ENCODE measurements at regions not wholly inside any gene's neighbourhood (a gene's known extent, or its start where the extent isn't known, plus 50 kb on each side); places are given as distances from the start of the nearest gene placed in this dataset.

DNA sequence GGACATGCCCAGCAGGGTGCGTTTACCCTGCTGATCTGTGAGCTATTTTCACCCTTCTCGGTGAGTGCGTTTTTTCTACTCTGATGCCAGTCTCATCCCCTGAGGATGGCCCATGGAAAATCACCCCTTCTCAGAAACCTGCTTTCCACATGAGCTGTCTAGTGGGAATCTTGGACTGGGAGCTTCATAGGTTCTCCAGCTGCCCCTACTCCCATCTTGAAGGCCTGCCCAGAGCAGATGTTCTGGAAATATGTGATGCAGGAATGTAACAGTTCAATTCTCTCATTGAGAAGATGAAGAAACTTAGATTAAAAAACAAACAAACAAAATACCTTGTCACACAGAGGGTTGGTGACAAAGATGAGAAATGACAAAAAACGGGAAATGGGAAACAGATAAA is 146.9 kb upstream of the RAB11FIP2 start:
- DNase-seq (ENCODE audit: low read depth) = no peak
- TF ChIP-seq, protein P1, sequence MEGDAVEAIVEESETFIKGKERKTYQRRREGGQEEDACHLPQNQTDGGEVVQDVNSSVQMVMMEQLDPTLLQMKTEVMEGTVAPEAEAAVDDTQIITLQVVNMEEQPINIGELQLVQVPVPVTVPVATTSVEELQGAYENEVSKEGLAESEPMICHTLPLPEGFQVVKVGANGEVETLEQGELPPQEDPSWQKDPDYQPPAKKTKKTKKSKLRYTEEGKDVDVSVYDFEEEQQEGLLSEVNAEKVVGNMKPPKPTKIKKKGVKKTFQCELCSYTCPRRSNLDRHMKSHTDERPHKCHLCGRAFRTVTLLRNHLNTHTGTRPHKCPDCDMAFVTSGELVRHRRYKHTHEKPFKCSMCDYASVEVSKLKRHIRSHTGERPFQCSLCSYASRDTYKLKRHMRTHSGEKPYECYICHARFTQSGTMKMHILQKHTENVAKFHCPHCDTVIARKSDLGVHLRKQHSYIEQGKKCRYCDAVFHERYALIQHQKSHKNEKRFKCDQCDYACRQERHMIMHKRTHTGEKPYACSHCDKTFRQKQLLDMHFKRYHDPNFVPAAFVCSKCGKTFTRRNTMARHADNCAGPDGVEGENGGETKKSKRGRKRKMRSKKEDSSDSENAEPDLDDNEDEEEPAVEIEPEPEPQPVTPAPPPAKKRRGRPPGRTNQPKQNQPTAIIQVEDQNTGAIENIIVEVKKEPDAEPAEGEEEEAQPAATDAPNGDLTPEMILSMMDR (IDR thresholded peaks at IDR 0.05; ENCODE audit: low read depth, low read length, missing control alignments) = no peak

DNA sequence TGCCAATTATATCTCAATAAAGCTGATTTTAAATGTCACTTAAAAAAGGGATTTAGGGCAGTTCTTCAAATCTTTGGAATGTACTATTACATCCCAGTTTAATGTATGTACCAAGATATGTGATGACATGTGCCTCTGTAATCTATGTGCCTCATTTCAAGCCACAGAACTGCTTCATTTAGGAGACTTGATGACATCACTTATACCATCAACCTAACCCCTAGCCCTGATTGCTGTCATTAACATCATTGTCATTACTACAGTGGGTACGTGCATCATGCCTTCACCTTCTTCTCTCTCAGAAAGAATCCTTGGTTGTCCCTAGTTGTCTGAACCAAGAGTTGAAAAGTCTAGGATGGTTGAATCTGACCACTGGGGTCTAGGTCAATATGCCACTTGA is 134.3 kb upstream of the RAB11FIP2 start:
- TF ChIP-seq, protein P1 (IDR thresholded peaks at IDR 0.05; ENCODE audit: low read depth, low read length, missing control alignments) = no peak
- DNase-seq (ENCODE audit: low read depth) = no peak
- no peak overlapping the region for H3K4me3 ChIP-seq (ENCODE audit: low read depth, low read length)

More for the DNA sequence above, 146.9 kb upstream of the RAB11FIP2 start:
- no peak overlapping the region for H3K4me3 ChIP-seq (ENCODE audit: low read depth, low read length)

DNA sequence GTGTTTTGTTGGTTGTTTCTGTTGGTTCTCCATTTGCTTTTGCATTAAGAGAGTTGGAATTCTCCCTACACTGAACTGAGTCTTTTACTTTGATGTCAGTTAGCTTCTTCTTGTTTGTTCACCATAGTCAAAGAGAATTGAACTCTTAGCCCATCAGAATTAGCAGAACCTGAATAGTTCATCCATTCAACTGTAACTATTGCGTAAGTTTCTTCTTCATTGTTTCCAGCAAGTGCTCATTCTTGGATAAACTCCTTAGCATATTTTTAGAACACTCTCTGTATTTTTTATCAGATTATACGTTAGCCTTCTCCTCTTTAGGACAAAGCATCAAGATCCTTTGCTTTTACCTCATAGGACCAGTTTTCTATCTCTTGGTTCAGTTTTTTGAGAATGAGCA is 128.4 kb upstream of the RAB11FIP2 start:
- no peak overlapping the region for H3K4me3 ChIP-seq (ENCODE audit: low read depth, low read length)
- TF ChIP-seq, protein P1 (IDR thresholded peaks at IDR 0.05; ENCODE audit: low read depth, low read length, missing control alignments) = no peak
- no peak for DNase-seq (ENCODE audit: low read depth)

DNA sequence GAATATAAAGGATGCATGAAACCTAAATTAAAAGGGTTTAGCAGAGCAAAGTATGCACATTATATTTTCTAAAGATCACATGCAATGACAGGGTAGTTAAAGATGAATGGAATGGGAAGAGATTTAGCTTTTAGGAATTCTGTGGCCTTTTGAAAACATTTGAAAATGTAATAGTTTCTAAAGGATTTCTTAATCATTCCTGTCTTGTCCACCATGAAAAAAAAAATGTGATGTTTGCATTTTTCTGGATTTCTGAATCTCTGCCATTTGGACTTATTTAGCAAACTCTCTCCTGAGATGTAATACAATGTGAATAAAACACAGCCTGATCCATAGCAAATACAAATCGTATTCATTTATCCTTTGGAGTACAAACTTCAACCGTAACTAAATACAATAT is 126.6 kb upstream of the RAB11FIP2 start:
- TF ChIP-seq, protein P1 (IDR thresholded peaks at IDR 0.05; ENCODE audit: low read depth, low read length, missing control alignments) = no peak
- no peak for DNase-seq (ENCODE audit: low read depth)
- no peak overlapping the region for H3K4me3 ChIP-seq (ENCODE audit: low read depth, low read length)

DNA sequence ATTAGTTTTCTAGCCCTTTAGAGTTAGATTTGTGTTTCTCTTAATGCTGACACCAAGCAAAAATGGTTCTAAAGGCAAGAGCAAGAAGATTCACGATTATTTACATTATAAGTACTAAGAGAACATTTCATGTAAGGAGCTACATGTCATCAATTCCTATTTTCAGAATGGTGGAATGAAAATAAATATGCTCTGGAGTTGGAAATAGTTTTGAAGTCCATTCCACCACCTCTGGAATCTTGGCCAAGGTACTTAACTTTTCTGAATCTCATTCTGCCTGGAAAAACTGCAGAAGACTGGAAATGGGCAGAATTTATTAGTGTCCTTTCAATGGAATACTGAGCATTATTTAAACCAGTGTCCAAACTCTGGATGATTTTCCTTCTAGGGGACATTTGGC is 125.1 kb upstream of the RAB11FIP2 start:
- no peak overlapping the region for H3K4me3 ChIP-seq (ENCODE audit: low read depth, low read length)
- no peak for DNase-seq (ENCODE audit: low read depth)
- TF ChIP-seq, protein P1 (IDR thresholded peaks at IDR 0.05; ENCODE audit: low read depth, low read length, missing control alignments) = no peak

DNA sequence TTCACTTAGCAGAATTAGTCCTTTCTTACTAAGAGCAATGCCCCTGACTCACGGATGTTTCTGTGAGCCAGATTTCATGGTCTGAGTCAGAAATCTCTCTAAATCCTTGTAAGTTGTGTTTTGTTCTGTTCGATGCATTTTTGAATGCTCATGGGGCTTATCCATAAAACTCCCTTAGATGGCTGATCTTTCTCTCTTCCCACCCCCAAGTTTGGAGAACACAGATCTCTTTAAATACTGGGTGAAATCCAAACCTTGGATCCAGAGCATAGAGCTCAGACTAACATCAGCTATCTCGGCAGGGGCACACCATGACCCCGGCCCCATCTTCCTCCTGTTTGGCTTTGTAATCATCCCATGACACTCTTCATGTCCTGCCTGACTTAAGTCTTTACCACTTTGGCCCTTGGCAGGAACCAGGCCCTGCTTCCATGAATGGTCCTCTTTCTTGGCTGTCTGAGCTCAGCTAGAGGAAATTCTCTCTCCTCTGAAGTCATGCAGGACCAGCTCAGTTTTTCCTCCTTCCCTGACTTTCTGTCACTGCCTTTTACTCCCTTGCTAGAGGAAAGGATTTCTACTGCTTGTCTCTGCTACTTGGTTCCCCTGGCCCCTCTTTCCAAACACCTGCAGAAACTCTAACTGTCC is 120.4 kb upstream of the RAB11FIP2 start:
- no peak for DNase-seq (ENCODE audit: low read depth)
- no peak overlapping the region for H3K4me3 ChIP-seq (ENCODE audit: low read depth, low read length)
- TF ChIP-seq, protein P1 (IDR thresholded peaks at IDR 0.05; ENCODE audit: low read depth, low read length, missing control alignments) = no peak

DNA sequence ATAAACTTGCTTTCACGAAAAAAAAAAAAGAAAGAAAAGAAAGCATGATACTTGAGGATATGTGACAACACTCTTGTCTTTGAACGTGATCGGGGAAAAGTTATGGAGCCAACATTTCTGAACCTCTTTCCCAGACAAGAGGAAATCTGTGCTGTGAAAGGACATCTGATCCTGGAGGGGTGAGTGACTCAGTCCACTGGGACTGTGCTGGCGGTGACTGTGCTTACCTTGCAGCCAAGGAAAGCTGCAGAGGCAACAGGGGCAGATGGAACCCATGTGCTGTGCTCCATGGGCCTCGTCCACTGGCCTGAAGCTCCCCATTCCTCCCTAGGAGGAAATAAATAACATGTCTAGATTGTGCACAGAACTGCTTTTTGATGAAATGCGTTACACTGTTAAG is 116.5 kb upstream of the RAB11FIP2 start:
- TF ChIP-seq, protein P1 (IDR thresholded peaks at IDR 0.05; ENCODE audit: low read depth, low read length, missing control alignments) = no peak
- H3K4me3 ChIP-seq (ENCODE audit: low read depth, low read length) = no peak overlapping the region
- no peak for DNase-seq (ENCODE audit: low read depth)
